ENCODE measurements at regions not wholly inside any gene's neighbourhood (a gene's known extent, or its start where the extent isn't known, plus 50 kb on each side); places are given as distances from the start of the nearest gene placed in this dataset.

- TF ChIP-seq POLR2A (IDR thresholded peaks at IDR 0.05; ENCODE audit: low read length) = no peak
- TF ChIP-seq GATA1 (IDR thresholded peaks at IDR 0.05; ENCODE audit: low read depth, low read length) = no peak
These were observed 412.1 kb downstream of the LTN1 start for GRCh38 chr21:28580585-28580984.
